Transverse colon (tissue), 4 donors: ENCODE measurements at regions not wholly inside any gene's neighbourhood (a gene's known extent, or its start where the extent isn't known, plus 50 kb on each side); places are given as distances from the start of the nearest gene placed in this dataset.

Experiments used
- DNase-seq: peaks from one replicate; pipeline ENCODE4 v3.0.0-alpha.2; 2019
- H3K27ac ChIP-seq, 4 donors: fragments of 200-600 bp; sonication (generic); 2 replicates each; pipeline ENCODE4 v1.5.1; 2016 to 2018; ENCODE audit warnings: inconsistent platforms in 4 of 4
- H3K27me3 ChIP-seq: fragments of 200-600 bp; sonication (generic); 2 replicates; pipeline ENCODE4 v1.5.1; 2017; ENCODE audit warnings: inconsistent platforms
- H3K36me3 ChIP-seq, 4 donors: fragments of 200-600 bp; sonication (generic); 2 replicates each; pipeline ENCODE4 v1.5.1; 2017 to 2019; ENCODE audit warnings: inconsistent platforms in 4 of 4
- H3K4me1 ChIP-seq, 4 donors: fragments of 200-600 bp; sonication (generic); 2 replicates each; pipeline ENCODE4 v1.5.1; 2017 to 2020; ENCODE audit warnings: inconsistent platforms in 4 of 4
- H3K4me3 ChIP-seq, 4 donors: fragments of 200-600 bp; sonication (generic); 1 replicate in 1 of 4; 2 replicates in 3 of 4; pipeline versions ENCODE4 v1.5.1 to v1.6.1; 2017 to 2019; ENCODE audit warnings: inconsistent platforms in 4 of 4
- H3K9me3 ChIP-seq, 2 donors: fragments of 200-600 bp; sonication (generic); 2 replicates each; pipeline ENCODE4 v1.5.1; 2017 to 2019; ENCODE audit warnings: inconsistent platforms in 2 of 2
- EP300 ChIP-seq: sonication (generic); formaldehyde crosslinking; IDR thresholded peaks from one replicate; pipeline ENCODE4 v1.6.1; 2017; ENCODE audit warnings: antibody characterized with exemption, low read depth
- POLR2A ChIP-seq: fragments of 450-650 bp; IDR thresholded peaks from one replicate; pipeline ENCODE4 v1.6.1; 2016; ENCODE audit warnings: antibody characterized with exemption, mild to moderate bottlenecking, moderate library complexity
- POLR2AphosphoS5 ChIP-seq, 3 donors: sonication (generic); formaldehyde crosslinking; IDR thresholded peaks; one replicate each; pipeline ENCODE4 v1.6.1; 2016; ENCODE audit warnings: antibody characterized with exemption in 3 of 3
- WGBS, 2 donors: methylation state at CpG; one replicate each; pipeline ENCODE4 v1.1.5; 2018; ENCODE audit warnings: low coverage in 1 of 2; 5-methylcytosine and 5-hydroxymethylcytosine counted together
- in situ Hi-C, 4 donors: fragments of 200-750 bp; cut with MboI; loops; one replicate each; pipeline versions ENCODE4 v1.15.0 to v1.15.1; 2017; ENCODE audit warnings: low sequenced_read_pairs in 3 of 4, low pct_ligation_motif_present in 1 of 4, low pct_unique_long_range_greater_than_20kb in 1 of 4
- intact Hi-C: fragments of 100-400 bp; cut with DNase I; formaldehyde crosslinking; loops from one replicate; pipeline ENCODE4 v1.15.1; 2023; ENCODE audit warnings: low total_unique reads
- TF ChIP-seq, protein P1 (sequence below), 5 experiments: fragments of 200-600 bp in 3 of 5; fragments of 450-650 bp in 2 of 5; sonication (generic) in 3 of 5; IDR thresholded peaks; 1 replicate in 2 of 5; 2 replicates in 3 of 5; pipeline ENCODE4 v1.5.1; 2016 to 2017; ENCODE audit warnings: antibody characterized with exemption in 5 of 5, inconsistent platforms in 3 of 5, mild to moderate bottlenecking in 2 of 5, moderate library complexity in 1 of 5

DNA sequence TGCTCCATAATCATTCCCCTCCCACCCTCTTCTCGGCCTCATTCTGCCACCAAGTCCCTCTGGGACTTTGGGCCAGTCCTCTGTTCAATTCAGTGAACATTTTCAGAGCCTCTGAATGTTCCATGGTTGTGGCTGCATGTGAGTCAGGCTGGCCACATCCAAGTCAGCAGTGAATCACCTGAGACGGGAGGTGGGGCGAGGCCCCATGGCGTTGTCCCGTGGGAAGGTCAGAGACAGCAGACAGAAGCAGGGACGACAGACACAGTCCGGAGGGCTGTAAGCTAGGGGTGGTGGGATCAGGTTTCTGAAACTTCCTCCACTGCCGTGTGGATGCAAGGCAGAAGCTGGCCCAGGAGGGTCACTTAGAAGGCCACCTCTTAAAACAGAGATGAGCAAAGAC, 324.8 kb downstream of the MN1 start:
- no peaks in the 10 kb centered on the region for H3K36me3 ChIP-seq
- H3K4me1 ChIP-seq = no peaks in the 10 kb centered on the region
- H3K27me3 ChIP-seq = no peaks in the 10 kb centered on the region
- H3K9me3 ChIP-seq = no peaks in the 10 kb centered on the region
- no peak overlapping the region for H3K27ac ChIP-seq
- no peak overlapping the region for H3K4me3 ChIP-seq
- intact Hi-C loops = no loop called here
- TF ChIP-seq POLR2A = no peak
- TF ChIP-seq EP300 = no peak
- TF ChIP-seq, protein P1, sequence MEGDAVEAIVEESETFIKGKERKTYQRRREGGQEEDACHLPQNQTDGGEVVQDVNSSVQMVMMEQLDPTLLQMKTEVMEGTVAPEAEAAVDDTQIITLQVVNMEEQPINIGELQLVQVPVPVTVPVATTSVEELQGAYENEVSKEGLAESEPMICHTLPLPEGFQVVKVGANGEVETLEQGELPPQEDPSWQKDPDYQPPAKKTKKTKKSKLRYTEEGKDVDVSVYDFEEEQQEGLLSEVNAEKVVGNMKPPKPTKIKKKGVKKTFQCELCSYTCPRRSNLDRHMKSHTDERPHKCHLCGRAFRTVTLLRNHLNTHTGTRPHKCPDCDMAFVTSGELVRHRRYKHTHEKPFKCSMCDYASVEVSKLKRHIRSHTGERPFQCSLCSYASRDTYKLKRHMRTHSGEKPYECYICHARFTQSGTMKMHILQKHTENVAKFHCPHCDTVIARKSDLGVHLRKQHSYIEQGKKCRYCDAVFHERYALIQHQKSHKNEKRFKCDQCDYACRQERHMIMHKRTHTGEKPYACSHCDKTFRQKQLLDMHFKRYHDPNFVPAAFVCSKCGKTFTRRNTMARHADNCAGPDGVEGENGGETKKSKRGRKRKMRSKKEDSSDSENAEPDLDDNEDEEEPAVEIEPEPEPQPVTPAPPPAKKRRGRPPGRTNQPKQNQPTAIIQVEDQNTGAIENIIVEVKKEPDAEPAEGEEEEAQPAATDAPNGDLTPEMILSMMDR (IDR thresholded peaks at IDR 0.05) = no peak
- TF ChIP-seq POLR2AphosphoS5 (IDR thresholded peaks at IDR 0.05) = no peak
- no peak for DNase-seq
- in situ Hi-C loops = no loop called here
- 60 to 76% methylated on average over 1 to 8 of the region's 8 CpGs for WGBS, 2 donors

DNA sequence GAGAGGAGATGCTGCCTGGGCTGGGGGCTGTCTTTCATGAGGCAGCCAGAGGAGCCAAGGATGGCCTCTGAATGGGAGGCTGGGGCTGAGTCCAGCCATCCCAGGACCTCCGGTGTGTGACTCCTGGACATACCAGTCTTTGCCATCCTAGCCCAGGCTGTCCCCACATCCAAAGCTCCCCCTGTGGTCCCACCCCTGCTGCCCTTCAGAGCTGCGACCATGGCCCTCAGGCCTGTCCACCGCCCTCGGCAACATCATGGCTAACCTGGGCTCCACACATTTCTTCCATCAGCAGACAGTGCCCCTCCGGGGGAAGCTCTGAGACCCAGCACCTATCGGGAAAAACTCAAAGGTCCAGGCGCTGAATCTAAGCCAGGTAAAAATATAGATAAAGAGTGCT, 324.4 kb downstream of the MN1 start:
- in situ Hi-C loops = no loop called here
- no peak for DNase-seq
- Histone ChIP-seq H3K9me3 (no peaks in the 10 kb centered on the region), H3K36me3 (no peaks in the 10 kb centered on the region), H3K27ac (no peak overlapping the region), H3K4me1 (no peaks in the 10 kb centered on the region), H3K27me3 (no peaks in the 10 kb centered on the region), H3K4me3 (no peak overlapping the region)
- TF ChIP-seq EP300 (no peak), POLR2AphosphoS5 (IDR thresholded peaks at IDR 0.05) (no peak)
- intact Hi-C loops = no loop called here
- WGBS, 2 donors = 90% methylated on average over 6 of the region's 7 CpGs; no CpG with 5 or more reads in 1 of the 2 donors

DNA sequence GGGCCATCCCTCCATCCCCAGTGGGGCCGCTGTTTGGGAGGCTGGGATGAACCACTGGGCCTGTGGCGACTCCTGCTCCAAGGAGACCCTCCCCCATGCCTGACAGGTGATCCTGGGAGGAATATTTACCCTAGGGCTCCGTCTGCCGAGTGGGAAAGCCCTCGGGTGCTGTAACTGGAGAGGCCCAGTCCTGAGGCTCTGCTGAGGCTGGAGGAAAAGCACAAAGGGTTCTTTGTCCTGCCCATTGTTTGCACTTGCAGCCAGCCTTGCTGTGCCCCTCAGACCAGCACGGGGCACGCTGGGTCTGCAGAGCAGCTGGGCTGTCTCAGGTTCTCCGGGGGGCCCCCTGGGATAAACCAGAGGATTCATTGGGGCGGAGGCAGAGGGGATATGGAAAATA, 321.1 kb downstream of the MN1 start:
- 58% methylated on average over 9 of the region's 9 CpGs; no CpG with 5 or more reads in 1 of the 2 donors for WGBS, 2 donors
- no peak for DNase-seq
- in situ Hi-C loops (no loop called here), intact Hi-C loops (no loop called here)
- TF ChIP-seq POLR2A = no peak
- TF ChIP-seq, protein P1 (IDR thresholded peaks at IDR 0.05) = no peak
- TF ChIP-seq POLR2AphosphoS5 (IDR thresholded peaks at IDR 0.05) = no peak
- TF ChIP-seq EP300 = no peak
- Histone ChIP-seq H3K27me3 (no peaks in the 10 kb centered on the region), H3K4me1 (no peaks in the 10 kb centered on the region), H3K36me3 (no peaks in the 10 kb centered on the region), H3K9me3 (no peaks in the 10 kb centered on the region), H3K4me3 (no peak overlapping the region), H3K27ac (no peak overlapping the region)

DNA sequence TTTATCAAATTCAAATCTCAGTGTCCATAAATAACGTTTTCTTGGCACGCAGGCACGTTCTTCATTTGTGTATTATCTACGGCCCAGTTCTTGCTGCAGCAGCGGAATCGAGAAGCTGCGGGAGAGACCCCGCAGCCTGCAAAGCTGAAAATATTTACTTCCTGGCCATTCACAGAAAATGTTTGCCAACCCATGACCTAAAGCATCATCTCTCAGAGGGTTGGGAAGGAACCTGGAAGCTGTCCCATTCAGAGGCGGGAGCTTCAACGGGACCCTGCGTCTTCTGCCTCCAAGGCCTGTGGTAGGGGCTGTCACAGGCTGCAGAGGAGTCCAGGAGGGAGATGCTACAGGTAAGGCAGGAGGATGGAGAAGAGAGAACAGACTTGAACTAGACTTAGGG, 319.2 kb downstream of the MN1 start:
- no peaks in the 10 kb centered on the region for H3K4me1 ChIP-seq
- WGBS, 2 donors = 63 to 71% methylated on average over 8 to 11 of the region's 11 CpGs
- TF ChIP-seq, protein P1 (IDR thresholded peaks at IDR 0.05) = no peak
- no peak for TF ChIP-seq POLR2A
- no peak for TF ChIP-seq EP300
- no peak for TF ChIP-seq POLR2AphosphoS5 (IDR thresholded peaks at IDR 0.05)
- H3K27ac ChIP-seq = no peak overlapping the region
- no peak overlapping the region for H3K4me3 ChIP-seq
- no peaks in the 10 kb centered on the region for H3K27me3 ChIP-seq
- no peaks in the 10 kb centered on the region for H3K36me3 ChIP-seq
- no peaks in the 10 kb centered on the region for H3K9me3 ChIP-seq
- in situ Hi-C loops (no loop called here), intact Hi-C loops (no loop called here)
- DNase-seq = no peak

DNA sequence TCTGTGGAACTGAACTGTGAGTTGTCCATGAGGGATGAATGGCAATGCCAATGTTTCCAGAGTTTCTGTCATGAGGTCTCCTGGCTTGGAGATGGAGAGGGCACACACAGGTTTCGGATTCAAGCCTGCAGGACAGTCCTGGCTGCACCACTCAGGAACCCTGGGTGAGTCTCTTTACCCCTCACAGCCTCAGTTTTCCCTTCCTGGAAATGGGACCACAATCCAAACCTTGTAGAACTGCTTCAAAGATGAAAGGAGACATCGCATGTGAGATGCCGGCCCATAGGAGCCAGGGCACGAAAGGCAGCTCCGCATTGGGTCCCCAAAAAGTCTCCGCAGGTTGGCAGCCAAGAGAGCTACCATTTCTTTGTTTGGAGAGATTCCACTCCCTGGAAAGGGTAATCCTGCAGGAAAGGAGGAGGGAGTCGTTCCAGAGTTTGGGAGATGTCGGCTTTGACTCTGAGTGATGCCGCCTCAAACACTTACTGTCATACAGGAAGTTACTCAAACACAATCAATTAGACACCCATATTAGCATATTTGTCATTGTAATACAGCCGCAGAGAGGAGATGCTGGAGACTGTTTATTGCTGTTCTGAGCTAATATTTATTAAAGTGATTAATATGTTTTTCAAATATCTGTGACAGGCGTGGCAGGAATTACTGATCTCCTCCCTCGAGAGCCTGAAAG, 318.3 kb downstream of the MN1 start:
- TF ChIP-seq, protein P1 (IDR thresholded peaks at IDR 0.05) = no peak
- TF ChIP-seq POLR2A = no peak
- TF ChIP-seq POLR2AphosphoS5 (IDR thresholded peaks at IDR 0.05) = no peak
- no peak for TF ChIP-seq EP300
- no peaks in the 10 kb centered on the region for H3K27me3 ChIP-seq
- 30 to 74% methylated on average over 2 to 12 of the region's 12 CpGs for WGBS, 2 donors
- DNase-seq = no peak
- in situ Hi-C loops (no loop called here), intact Hi-C loops (no loop called here)
- H3K36me3 ChIP-seq = no peaks in the 10 kb centered on the region
- H3K4me3 ChIP-seq = no peak overlapping the region
- peaks cover 0 to 5% (median 2%) of the 10 kb centered on the region in 4 donors for H3K4me1 ChIP-seq
- no peak overlapping the region for H3K27ac ChIP-seq
- H3K9me3 ChIP-seq = no peaks in the 10 kb centered on the region
